AG08395 (cell line): ENCODE measurements at regions not wholly inside any gene's neighbourhood (a gene's known extent, or its start where the extent isn't known, plus 50 kb on each side); places are given as distances from the start of the nearest gene placed in this dataset.
"Not testable (repeated sequence)": the region's sequence is repeated elsewhere in the genome, so short reads cannot be mapped to it uniquely, and the experiment has no call there.

Experiments used
- DNase-seq: peaks from one replicate; pipeline ENCODE4 v3.0.0; 2012; ENCODE audit warnings: mixed read lengths, low spot score

GRCh38 chr3:87101861-87102625 is 111.1 kb upstream of the VGLL3 start:
- no peak for DNase-seq

GRCh38 chr3:87097733-87098132 is 106.8 kb upstream of the VGLL3 start:
- DNase-seq: not testable (repeated sequence)

GRCh38 chr3:87090631-87091030 is 99.7 kb upstream of the VGLL3 start:
- DNase-seq: no peak

GRCh38 chr3:87088993-87089841 is 98.3 kb upstream of the VGLL3 start:
- DNase-seq: peak; percentile 84

GRCh38 chr3:87088430-87088992 is 97.6 kb upstream of the VGLL3 start:
- peak; percentile 7 for DNase-seq

GRCh38 chr3:87084868-87085267 is 93.9 kb upstream of the VGLL3 start:
- no peak for DNase-seq

GRCh38 chr3:87082796-87083440 is 92.0 kb upstream of the VGLL3 start:
- peak; percentile 65 for DNase-seq

- no peak for DNase-seq
These were observed 86.4 kb upstream of the VGLL3 start for GRCh38 chr3:87077355-87077754.

- DNase-seq: peak; percentile 40
These were observed 86.0 kb upstream of the VGLL3 start for GRCh38 chr3:87076946-87077345.

GRCh38 chr3:87073496-87074145 is 82.7 kb upstream of the VGLL3 start:
- DNase-seq: no peak

GRCh38 chr3:87072446-87072845 is 81.5 kb upstream of the VGLL3 start:
- DNase-seq: no peak

GRCh38 chr3:87069971-87070370 is 79.0 kb upstream of the VGLL3 start:
- DNase-seq: no peak

GRCh38 chr3:87069021-87069420 is 78.1 kb upstream of the VGLL3 start:
- no peak for DNase-seq

- DNase-seq: no peak
These were observed 71.7 kb upstream of the VGLL3 start for GRCh38 chr3:87062685-87063084.

GRCh38 chr3:87057474-87057873 is 66.5 kb upstream of the VGLL3 start:
- no peak for DNase-seq

- DNase-seq: no peak
These were observed 62.6 kb upstream of the VGLL3 start for GRCh38 chr3:87053553-87053952.

GRCh38 chr3:87052499-87053260 is 61.7 kb upstream of the VGLL3 start:
- DNase-seq: no peak

GRCh38 chr3:87047852-87048251 is 56.9 kb upstream of the VGLL3 start:
- no peak for DNase-seq

GRCh38 chr3:87046241-87046640 is 55.3 kb upstream of the VGLL3 start:
- DNase-seq: no peak

- no peak for DNase-seq
These were observed 54.5 kb upstream of the VGLL3 start for GRCh38 chr3:87045473-87045872.

GRCh38 chr3:87044846-87045245 is 53.9 kb upstream of the VGLL3 start:
- DNase-seq: no peak
